ENCODE measurements at regions not wholly inside any gene's neighbourhood (a gene's known extent, or its start where the extent isn't known, plus 50 kb on each side); places are given as distances from the start of the nearest gene placed in this dataset.

DNA sequence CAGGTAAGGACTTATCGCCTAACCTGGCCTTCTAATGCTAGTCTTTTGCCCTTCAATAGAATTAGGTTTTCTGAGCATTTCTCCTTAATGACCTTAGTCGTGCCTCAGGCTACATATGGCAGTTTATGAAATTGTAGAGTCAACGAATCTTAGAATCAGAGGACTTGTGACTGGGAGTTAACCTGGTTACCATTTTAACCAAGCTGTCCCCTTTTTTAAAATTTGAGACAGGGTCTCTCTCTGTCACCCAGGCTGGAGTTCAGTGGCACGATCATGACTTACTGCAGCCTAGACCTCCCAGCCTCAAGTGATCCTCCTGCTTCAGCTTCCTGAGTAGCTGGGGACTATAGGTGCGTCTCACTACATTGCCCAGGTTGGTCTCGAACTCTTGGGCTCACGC is 53.5 kb upstream of the DMRTB1 start:
- no peak for ATAC-seq (ENCODE audit: insufficient read depth, low FRiP score)
- Histone ChIP-seq H3K27ac (ENCODE audit: low read depth in 1 of 2, low read length in 1 of 2) (no peak overlapping the region), H3K4me3 (no peak overlapping the region), H3K27me3 (ENCODE audit: control insufficient read depth in 3 of 3, insufficient read depth in 3 of 3, low read length in 2 of 3) (peaks cover 0 to 4% (median 3%) of the 10 kb centered on the region in 3 donors), H3K36me3 (ENCODE audit: control insufficient read depth in 4 of 4, insufficient read depth in 4 of 4, low read length in 4 of 4) (no peaks in the 10 kb centered on the region), H3K9me3 (ENCODE audit: control insufficient read depth in 4 of 4, insufficient read depth in 3 of 4, low read length in 3 of 4) (no peaks in the 10 kb centered on the region), H3K9ac (ENCODE audit: insufficient read depth in 1 of 2, low read length in 2 of 2) (no peak overlapping the region), H3K4me1 (ENCODE audit: control insufficient read depth in 5 of 5, insufficient read depth in 5 of 5, low read length in 5 of 5) (no peaks in the 10 kb centered on the region)
- TF ChIP-seq CTCF (IDR thresholded peaks at IDR 0.05; ENCODE audit: control extremely low read depth, extremely low read depth), result no peak
- WGBS, 2 donors, result 92 to 94% methylated on average over 7 of the region's 7 CpGs
- no peak for DNase-seq

DNA sequence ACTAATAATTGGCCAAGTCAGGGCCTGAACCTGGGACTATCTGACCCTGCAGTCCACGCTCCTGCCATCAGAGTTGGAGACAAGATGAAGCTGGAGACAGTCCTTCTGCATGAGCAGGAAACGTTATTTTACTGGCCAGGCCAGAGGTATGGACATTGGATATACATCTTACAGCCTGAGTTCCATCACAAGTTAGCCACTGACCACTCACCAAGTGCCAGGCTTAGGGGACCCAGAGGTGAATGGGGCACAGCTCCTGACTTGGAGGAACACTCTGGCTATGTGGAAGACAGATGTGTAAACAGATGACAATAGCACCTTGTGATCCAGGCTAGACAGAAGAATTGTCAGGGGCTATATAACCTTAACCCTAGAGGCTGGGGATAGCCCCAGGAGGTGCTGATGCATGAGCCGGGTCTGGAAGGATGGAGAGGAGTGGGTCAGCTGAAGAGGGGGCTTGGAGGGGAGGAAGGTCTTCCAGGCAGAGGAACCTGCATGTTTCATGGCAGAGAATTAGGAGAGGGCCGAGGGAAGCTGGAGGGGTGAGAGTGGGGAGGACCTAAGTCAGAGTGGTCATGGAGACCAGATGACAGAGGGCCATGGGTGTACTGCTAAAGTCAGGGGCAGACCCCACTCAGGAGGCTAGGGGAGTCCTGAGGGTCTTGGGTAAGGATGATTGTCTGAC is 52.5 kb upstream of the DMRTB1 start:
- DNase-seq, result no peak
- no peak for ATAC-seq (ENCODE audit: insufficient read depth, low FRiP score)
- 83 to 93% methylated on average over 4 of the region's 4 CpGs for WGBS, 2 donors

DNA sequence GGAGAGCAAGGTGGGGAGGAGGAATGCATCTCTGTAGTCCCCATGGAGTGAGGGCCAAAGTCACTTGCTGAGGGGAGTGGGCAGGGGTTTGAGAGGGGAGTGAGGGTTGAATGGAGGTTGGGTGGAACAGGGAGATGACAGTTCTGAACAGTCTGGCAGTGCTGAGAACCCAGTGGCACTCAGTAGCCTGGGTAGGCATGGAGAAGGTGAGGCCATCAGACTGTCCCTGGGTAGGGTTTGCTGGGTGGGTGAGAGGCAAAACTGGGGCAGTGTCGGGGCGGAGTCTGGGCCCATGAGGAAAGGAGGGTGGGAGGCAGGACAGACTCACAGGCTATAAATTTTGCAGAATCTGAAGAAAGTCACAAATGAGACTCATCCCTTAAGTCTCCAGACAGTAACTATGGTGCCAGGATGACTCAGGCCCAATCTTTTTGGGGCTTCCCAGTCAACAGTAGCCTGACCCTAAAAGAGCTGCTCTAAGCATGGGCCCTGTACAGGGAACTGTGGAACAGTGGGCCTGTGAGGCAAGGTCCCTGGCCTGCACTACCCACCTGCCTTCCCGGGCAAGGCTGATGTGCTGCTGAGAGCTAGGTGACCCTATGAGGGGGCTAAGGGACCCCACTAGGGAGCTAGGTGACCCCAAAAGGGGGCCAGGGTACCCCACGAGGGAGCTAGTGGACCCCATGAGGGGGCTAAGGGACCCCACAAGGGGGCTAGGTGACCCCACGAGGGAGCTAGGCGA is 51.0 kb upstream of the DMRTB1 start:
- H3K9ac ChIP-seq (ENCODE audit: insufficient read depth in 1 of 2, low read length in 2 of 2), result no peak overlapping the region
- no peak for TF ChIP-seq CTCF (IDR thresholded peaks at IDR 0.05; ENCODE audit: control extremely low read depth, extremely low read depth)
- H3K4me3 ChIP-seq, result no peak overlapping the region
- peaks cover 0 to 3% (median 3%) of the 10 kb centered on the region in 3 donors for H3K27me3 ChIP-seq (ENCODE audit: control insufficient read depth in 3 of 3, insufficient read depth in 3 of 3, low read length in 2 of 3)
- no peaks in the 10 kb centered on the region for H3K9me3 ChIP-seq (ENCODE audit: control insufficient read depth in 4 of 4, insufficient read depth in 3 of 4, low read length in 3 of 4)
- DNase-seq, result no peak
- 92 to 94% methylated on average over 6 of the region's 6 CpGs for WGBS, 2 donors
- H3K36me3 ChIP-seq (ENCODE audit: control insufficient read depth in 4 of 4, insufficient read depth in 4 of 4, low read length in 4 of 4), result no peaks in the 10 kb centered on the region
- peaks cover 0 to 3% (median 0%) of the 10 kb centered on the region in 5 donors for H3K4me1 ChIP-seq (ENCODE audit: control insufficient read depth in 5 of 5, insufficient read depth in 5 of 5, low read length in 5 of 5)
- ATAC-seq (ENCODE audit: insufficient read depth, low FRiP score), result no peak
- no peak overlapping the region for H3K27ac ChIP-seq (ENCODE audit: low read depth in 1 of 2, low read length in 1 of 2)

More for the DNA sequence above, 52.5 kb upstream of the DMRTB1 start:
- no peak for TF ChIP-seq CTCF (IDR thresholded peaks at IDR 0.05; ENCODE audit: control extremely low read depth, extremely low read depth)
- Histone ChIP-seq H3K4me3 (no peak overlapping the region), H3K9ac (ENCODE audit: insufficient read depth in 1 of 2, low read length in 2 of 2) (no peak overlapping the region), H3K36me3 (ENCODE audit: control insufficient read depth in 4 of 4, insufficient read depth in 4 of 4, low read length in 4 of 4) (no peaks in the 10 kb centered on the region), H3K27ac (ENCODE audit: low read depth in 1 of 2, low read length in 1 of 2) (no peak overlapping the region), H3K4me1 (ENCODE audit: control insufficient read depth in 5 of 5, insufficient read depth in 5 of 5, low read length in 5 of 5) (no peaks in the 10 kb centered on the region), H3K9me3 (ENCODE audit: control insufficient read depth in 4 of 4, insufficient read depth in 3 of 4, low read length in 3 of 4) (no peaks in the 10 kb centered on the region), H3K27me3 (ENCODE audit: control insufficient read depth in 3 of 3, insufficient read depth in 3 of 3, low read length in 2 of 3) (peaks cover 0 to 4% (median 3%) of the 10 kb centered on the region in 3 donors)

Data from lung (tissue), 11 donors.